Neural cell (in vitro differentiated cells): ENCODE measurements at regions not wholly inside any gene's neighbourhood (a gene's known extent, or its start where the extent isn't known, plus 50 kb on each side); places are given as distances from the start of the nearest gene placed in this dataset.

Source experiments
- H2AFZ ChIP-seq: fragments of 200-600, 300-800 bp; sonication (generic), shearing (Covaris generic); 2 replicates; pipeline ENCODE4 v1.6.0; 2014; ENCODE audit warnings: low read depth, mild to moderate bottlenecking, antibody characterized with exemption, low read length, moderate library complexity
- H3F3A ChIP-seq: fragments of 200-600 bp; shearing (Covaris generic); 2 replicates; pipeline ENCODE4 v1.6.1; 2016; ENCODE audit warnings: mild to moderate bottlenecking, moderate library complexity, mixed read lengths, antibody characterized with exemption, low read length; ENCODE audit not compliant: insufficient read depth, poor library complexity, severe bottlenecking
- H3K27ac ChIP-seq: fragments of 200-600, 300-800 bp; sonication (generic), shearing (Covaris generic); 2 replicates; pipeline ENCODE4 v1.5.1; 2014; ENCODE audit warnings: mild to moderate bottlenecking, low read length, moderate library complexity
- H3K27me3 ChIP-seq: fragments of 300-800, 200-600 bp; sonication (generic), shearing (Covaris generic); 2 replicates; pipeline ENCODE4 v1.6.0; 2014; ENCODE audit warnings: mild to moderate bottlenecking, low read depth, low read length, moderate library complexity; ENCODE audit not compliant: insufficient read depth
- H3K36me3 ChIP-seq: fragments of 300-800, 200-600 bp; sonication (generic), shearing (Covaris generic); 2 replicates; pipeline ENCODE4 v1.5.1; 2014; ENCODE audit warnings: mild to moderate bottlenecking, antibody characterized with exemption, low read length, moderate library complexity; ENCODE audit not compliant: insufficient read depth
- H3K4me2 ChIP-seq: fragments of 300-800, 200-600 bp; sonication (generic), shearing (Covaris generic); 2 replicates; pipeline ENCODE4 v1.6.0; 2014; ENCODE audit warnings: mild to moderate bottlenecking, low read length
- H3K4me3 ChIP-seq: fragments of 300-800, 200-600 bp; sonication (generic), shearing (Covaris generic); 2 replicates; pipeline ENCODE4 v1.5.1; 2014; ENCODE audit warnings: mild to moderate bottlenecking, low read length, moderate library complexity
- H3K79me2 ChIP-seq: fragments of 200-600 bp; shearing (Covaris generic); replicated peaks from 2 replicates; pipeline ENCODE4 v1.6.0; 2014; ENCODE audit warnings: mild to moderate bottlenecking, low read length, moderate library complexity; ENCODE audit not compliant: insufficient read depth
- H3K9ac ChIP-seq: fragments of 300-800, 200-600 bp; sonication (generic), shearing (Covaris generic); 2 replicates; pipeline ENCODE4 v1.6.1; 2016; ENCODE audit warnings: mild to moderate bottlenecking, low read length, mixed read lengths
- H3K9me2 ChIP-seq: fragments of 200-600 bp; shearing (Covaris generic); 2 replicates; pipeline ENCODE4 v1.6.1; 2016; ENCODE audit warnings: mild to moderate bottlenecking, low read length, mixed read lengths; ENCODE audit not compliant: insufficient read depth
- H3K9me3 ChIP-seq: fragments of 200-600, 300-800 bp; sonication (generic), shearing (Covaris generic); 2 replicates; pipeline ENCODE4 v1.6.1; 2016; ENCODE audit warnings: mild to moderate bottlenecking, mixed run types, low read length, moderate library complexity, mixed read lengths
- H4K20me1 ChIP-seq: fragments of 200-600 bp; shearing (Covaris generic); 2 replicates; pipeline ENCODE4 v1.6.1; 2016; ENCODE audit warnings: mild to moderate bottlenecking, mixed run types; ENCODE audit not compliant: insufficient read depth
- EP300 ChIP-seq: fragments of 450-650 bp; conservative IDR thresholded peaks from 2 replicates; pipeline ENCODE4 v1.6.1; 2014; ENCODE audit warnings: antibody characterized with exemption, mild to moderate bottlenecking, moderate library complexity; ENCODE audit not compliant: poor library complexity, severe bottlenecking
- EZH2 ChIP-seq: fragments of 200-600, 300-800 bp; shearing (Covaris generic), sonication (generic); IDR thresholded peaks from 2 replicates; pipeline ENCODE4 v1.6.1; 2014; ENCODE audit warnings: antibody characterized with exemption, low read length, borderline replicate concordance, mild to moderate bottlenecking; ENCODE audit not compliant: insufficient read depth, poor library complexity, severe bottlenecking
- MXI1 ChIP-seq: fragments of 450-650 bp; conservative IDR thresholded peaks from 2 replicates; pipeline ENCODE4 v1.6.1; 2014; ENCODE audit warnings: antibody characterized with exemption, mild to moderate bottlenecking; ENCODE audit not compliant: poor library complexity, severe bottlenecking
- POLR2AphosphoS5 ChIP-seq: IDR thresholded peaks from 2 replicates; pipeline ENCODE4 v1.6.1; 2012
- RAD21 ChIP-seq: fragments of 450-650 bp; conservative IDR thresholded peaks from 2 replicates; pipeline ENCODE4 v1.6.1; 2014; ENCODE audit warnings: antibody characterized with exemption, mild to moderate bottlenecking, moderate library complexity
- SMC3 ChIP-seq: fragments of 450-650 bp; conservative IDR thresholded peaks from 2 replicates; pipeline ENCODE4 v1.6.1; 2014; ENCODE audit warnings: antibody characterized with exemption, mild to moderate bottlenecking, moderate library complexity; ENCODE audit not compliant: poor library complexity
- TAF1 ChIP-seq: IDR thresholded peaks from 2 replicates; pipeline ENCODE4 v1.6.1; 2012; ENCODE audit warnings: low read depth
- TF ChIP-seq, protein P1 (sequence below): IDR thresholded peaks from 2 replicates; pipeline ENCODE4 v1.6.1; 2012; ENCODE audit warnings: borderline replicate concordance
- TF ChIP-seq, protein P2 (sequence below): fragments of 450-650 bp; IDR thresholded peaks from 2 replicates; pipeline ENCODE4 v1.5.1; 2014; ENCODE audit warnings: antibody characterized with exemption, mild to moderate bottlenecking, moderate library complexity; ENCODE audit not compliant: poor library complexity, severe bottlenecking

DNA sequence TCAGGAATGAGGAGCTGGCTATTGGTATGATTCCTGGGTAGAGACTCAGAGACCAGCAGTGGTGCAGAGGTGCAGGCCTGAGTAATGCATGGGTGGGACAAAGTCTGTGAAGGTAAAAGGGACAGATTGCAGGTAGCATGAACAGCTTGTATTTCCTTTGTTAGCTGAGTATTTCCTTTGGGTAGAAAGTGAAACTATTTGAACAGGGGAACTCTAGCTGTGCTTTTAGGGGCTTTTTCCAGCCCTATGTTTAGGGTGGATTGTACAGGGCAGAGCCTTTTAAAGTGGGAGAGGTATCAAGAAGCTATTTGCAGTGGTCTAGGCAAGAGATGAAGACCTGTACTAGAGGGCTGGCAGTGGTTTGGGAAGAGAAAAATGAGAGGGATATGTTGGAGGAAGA lies 739.9 kb downstream of the REEP3 start (continued):
- TF ChIP-seq RAD21 = no peak
- TF ChIP-seq EP300 = no peak

DNA sequence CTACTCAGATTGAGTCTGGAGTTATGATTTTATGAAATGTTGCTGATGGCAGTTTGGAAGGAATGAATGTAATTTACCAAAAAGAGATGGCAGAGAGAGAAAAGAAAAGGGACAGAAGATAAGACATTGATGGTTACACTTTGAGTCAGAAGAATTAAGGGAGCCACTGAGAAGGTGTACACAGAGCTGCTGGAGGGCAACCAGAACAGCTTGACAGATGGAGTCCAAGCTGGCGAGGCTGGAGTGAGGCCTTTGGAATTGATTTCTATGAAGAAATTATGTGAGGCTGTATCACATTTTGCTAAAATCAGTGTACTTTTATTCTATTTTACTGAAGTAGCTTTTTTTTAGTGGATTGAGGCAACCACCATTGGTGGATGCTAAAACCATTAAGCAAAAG lies 740.5 kb downstream of the REEP3 start:
- no peaks in the 10 kb centered on the region for H3K9me2 ChIP-seq
- H3K36me3 ChIP-seq = no peaks in the 10 kb centered on the region
- H3F3A ChIP-seq = no peaks in the 10 kb centered on the region

DNA sequence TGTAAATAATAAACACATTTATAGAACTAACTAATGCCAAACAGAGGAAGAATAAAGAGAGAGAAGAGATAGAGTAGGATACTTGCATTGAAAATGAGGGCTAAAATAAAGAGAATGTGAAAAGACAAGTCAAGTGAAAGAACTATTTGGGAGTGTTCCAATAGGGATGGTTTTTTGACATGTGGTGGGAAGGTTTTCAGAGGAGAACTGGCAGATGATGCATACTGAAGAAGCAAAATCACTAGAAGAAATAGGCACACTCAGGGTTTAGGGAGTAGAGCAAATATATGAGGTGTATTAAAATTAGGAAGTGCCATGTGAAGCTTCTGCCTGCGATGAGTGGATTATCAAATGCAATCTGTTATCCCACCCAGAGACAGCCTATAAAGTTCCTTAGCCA lies 744.8 kb downstream of the REEP3 start:
- no peaks in the 10 kb centered on the region for H3F3A ChIP-seq
- no peaks in the 10 kb centered on the region for H3K36me3 ChIP-seq

More for the DNA sequence above, 740.5 kb downstream of the REEP3 start:
- Histone ChIP-seq H2AFZ (no peak overlapping the region), H3K4me2 (no peak overlapping the region), H3K79me2 (no peaks in the 10 kb centered on the region), H3K9me3 (no peaks in the 10 kb centered on the region), H3K9ac (no peak overlapping the region), H4K20me1 (no peaks in the 10 kb centered on the region), H3K27ac (no peak overlapping the region), H3K27me3 (no peaks in the 10 kb centered on the region), H3K4me3 (no peak overlapping the region)
- TF ChIP-seq MXI1 = no peak
- TF ChIP-seq POLR2AphosphoS5 = no peak
- TF ChIP-seq TAF1 = no peak
- TF ChIP-seq RAD21 = no peak
- TF ChIP-seq, protein P1, sequence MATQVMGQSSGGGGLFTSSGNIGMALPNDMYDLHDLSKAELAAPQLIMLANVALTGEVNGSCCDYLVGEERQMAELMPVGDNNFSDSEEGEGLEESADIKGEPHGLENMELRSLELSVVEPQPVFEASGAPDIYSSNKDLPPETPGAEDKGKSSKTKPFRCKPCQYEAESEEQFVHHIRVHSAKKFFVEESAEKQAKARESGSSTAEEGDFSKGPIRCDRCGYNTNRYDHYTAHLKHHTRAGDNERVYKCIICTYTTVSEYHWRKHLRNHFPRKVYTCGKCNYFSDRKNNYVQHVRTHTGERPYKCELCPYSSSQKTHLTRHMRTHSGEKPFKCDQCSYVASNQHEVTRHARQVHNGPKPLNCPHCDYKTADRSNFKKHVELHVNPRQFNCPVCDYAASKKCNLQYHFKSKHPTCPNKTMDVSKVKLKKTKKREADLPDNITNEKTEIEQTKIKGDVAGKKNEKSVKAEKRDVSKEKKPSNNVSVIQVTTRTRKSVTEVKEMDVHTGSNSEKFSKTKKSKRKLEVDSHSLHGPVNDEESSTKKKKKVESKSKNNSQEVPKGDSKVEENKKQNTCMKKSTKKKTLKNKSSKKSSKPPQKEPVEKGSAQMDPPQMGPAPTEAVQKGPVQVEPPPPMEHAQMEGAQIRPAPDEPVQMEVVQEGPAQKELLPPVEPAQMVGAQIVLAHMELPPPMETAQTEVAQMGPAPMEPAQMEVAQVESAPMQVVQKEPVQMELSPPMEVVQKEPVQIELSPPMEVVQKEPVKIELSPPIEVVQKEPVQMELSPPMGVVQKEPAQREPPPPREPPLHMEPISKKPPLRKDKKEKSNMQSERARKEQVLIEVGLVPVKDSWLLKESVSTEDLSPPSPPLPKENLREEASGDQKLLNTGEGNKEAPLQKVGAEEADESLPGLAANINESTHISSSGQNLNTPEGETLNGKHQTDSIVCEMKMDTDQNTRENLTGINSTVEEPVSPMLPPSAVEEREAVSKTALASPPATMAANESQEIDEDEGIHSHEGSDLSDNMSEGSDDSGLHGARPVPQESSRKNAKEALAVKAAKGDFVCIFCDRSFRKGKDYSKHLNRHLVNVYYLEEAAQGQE = no peak
- no peak for TF ChIP-seq EP300
- TF ChIP-seq, protein P2, sequence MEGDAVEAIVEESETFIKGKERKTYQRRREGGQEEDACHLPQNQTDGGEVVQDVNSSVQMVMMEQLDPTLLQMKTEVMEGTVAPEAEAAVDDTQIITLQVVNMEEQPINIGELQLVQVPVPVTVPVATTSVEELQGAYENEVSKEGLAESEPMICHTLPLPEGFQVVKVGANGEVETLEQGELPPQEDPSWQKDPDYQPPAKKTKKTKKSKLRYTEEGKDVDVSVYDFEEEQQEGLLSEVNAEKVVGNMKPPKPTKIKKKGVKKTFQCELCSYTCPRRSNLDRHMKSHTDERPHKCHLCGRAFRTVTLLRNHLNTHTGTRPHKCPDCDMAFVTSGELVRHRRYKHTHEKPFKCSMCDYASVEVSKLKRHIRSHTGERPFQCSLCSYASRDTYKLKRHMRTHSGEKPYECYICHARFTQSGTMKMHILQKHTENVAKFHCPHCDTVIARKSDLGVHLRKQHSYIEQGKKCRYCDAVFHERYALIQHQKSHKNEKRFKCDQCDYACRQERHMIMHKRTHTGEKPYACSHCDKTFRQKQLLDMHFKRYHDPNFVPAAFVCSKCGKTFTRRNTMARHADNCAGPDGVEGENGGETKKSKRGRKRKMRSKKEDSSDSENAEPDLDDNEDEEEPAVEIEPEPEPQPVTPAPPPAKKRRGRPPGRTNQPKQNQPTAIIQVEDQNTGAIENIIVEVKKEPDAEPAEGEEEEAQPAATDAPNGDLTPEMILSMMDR = no peak
- no peak for TF ChIP-seq EZH2
- TF ChIP-seq SMC3 = no peak

More for the DNA sequence above, 744.8 kb downstream of the REEP3 start:
- no peak overlapping the region for H2AFZ ChIP-seq
- no peaks in the 10 kb centered on the region for H3K9me3 ChIP-seq
- TF ChIP-seq RAD21 (no peak), MXI1 (no peak), SMC3 (no peak), EZH2 (no peak), TAF1 (no peak), EP300 (no peak), POLR2AphosphoS5 (no peak)
- TF ChIP-seq, protein P1 = no peak
- TF ChIP-seq, protein P2 = no peak
- H3K4me2 ChIP-seq = no peak overlapping the region
- H3K79me2 ChIP-seq = no peaks in the 10 kb centered on the region
- H3K27ac ChIP-seq = no peak overlapping the region
- no peaks in the 10 kb centered on the region for H4K20me1 ChIP-seq
- no peaks in the 10 kb centered on the region for H3K9me2 ChIP-seq
- no peak overlapping the region for H3K4me3 ChIP-seq
- H3K9ac ChIP-seq = no peak overlapping the region
- H3K27me3 ChIP-seq = no peaks in the 10 kb centered on the region
